Lung (tissue), 9 donors: ENCODE measurements at regions not wholly inside any gene's neighbourhood (a gene's known extent, or its start where the extent isn't known, plus 50 kb on each side); places are given as distances from the start of the nearest gene placed in this dataset.
"Not testable (repeated sequence)": the region's sequence is repeated elsewhere in the genome, so short reads cannot be mapped to it uniquely, and the experiment has no call there.

Source experiments
- ATAC-seq: fragments of 200-7000 bp; cut with Tn5 transposase; one replicate; pipeline ENCODE4 v1.9.1; 2020; ENCODE audit warnings: moderate number of reproducible peaks; ENCODE audit not compliant: insufficient read depth, low FRiP score
- DNase-seq, 3 donors: peaks; one replicate each; pipeline ENCODE4 v3.0.0-alpha.2; 2013 to 2017
- H3K27ac ChIP-seq, 2 donors: one replicate each; pipeline ENCODE4 v1.5.1; 2013; ENCODE audit warnings: mild to moderate bottlenecking in 2 of 2, moderate library complexity in 2 of 2, control low read depth in 1 of 2, inconsistent platforms in 1 of 2, low read depth in 1 of 2, low read length in 1 of 2
- H3K27me3 ChIP-seq, 3 donors: one replicate each; pipeline ENCODE4 v1.5.1; 2013; ENCODE audit warnings: low read length in 2 of 3; ENCODE audit not compliant: control insufficient read depth in 3 of 3, insufficient read depth in 3 of 3
- H3K36me3 ChIP-seq, 4 donors: one replicate each; pipeline ENCODE4 v1.5.1; 2013; ENCODE audit warnings: low read length in 4 of 4, mild to moderate bottlenecking in 1 of 4, moderate library complexity in 1 of 4; ENCODE audit not compliant: control insufficient read depth in 4 of 4, insufficient read depth in 4 of 4
- H3K4me1 ChIP-seq, 5 donors: one replicate each; pipeline ENCODE4 v1.5.1; 2013; ENCODE audit warnings: low read length in 5 of 5, mild to moderate bottlenecking in 2 of 5, moderate library complexity in 1 of 5; ENCODE audit not compliant: control insufficient read depth in 5 of 5, insufficient read depth in 5 of 5
- H3K4me3 ChIP-seq: one replicate; pipeline ENCODE4 v1.5.1; 2013; ENCODE audit warnings: mild to moderate bottlenecking, control low read depth, moderate library complexity
- H3K9ac ChIP-seq, 2 donors: one replicate each; pipeline ENCODE4 v1.5.1; 2013; ENCODE audit warnings: low read length in 2 of 2, control low read depth in 1 of 2; ENCODE audit not compliant: insufficient read depth in 1 of 2
- H3K9me3 ChIP-seq, 4 donors: one replicate each; pipeline ENCODE4 v1.5.1; 2013; ENCODE audit warnings: low read length in 3 of 4, mild to moderate bottlenecking in 1 of 4, moderate library complexity in 1 of 4; ENCODE audit not compliant: control insufficient read depth in 4 of 4, insufficient read depth in 3 of 4
- WGBS, 2 donors: extraction: QIAGEN DNeasy Blood & Tissue Kit; methylation state at CpG; one replicate each; pipeline ENCODE4 v1.1.7; 2013; 5-methylcytosine and 5-hydroxymethylcytosine counted together
- donor health status: Bipolar disorder and iron deficiency.
- donor health status: healthy.
- donor health status: DM: yes; HTN: yes; CAD: no.

- not testable (repeated sequence) for H3K36me3 ChIP-seq, DNase-seq, H3K4me1 ChIP-seq, H3K27me3 ChIP-seq, ATAC-seq, H3K27ac ChIP-seq, H3K9me3 ChIP-seq, H3K4me3 ChIP-seq, H3K9ac ChIP-seq
- WGBS, 2 donors: no CpG with 5 or more reads among the region's 5 CpGs
Observed at GRCh38 chr16:18263046-18263445, 73.5 kb downstream of the NPIPA8 start.

- H3K36me3 ChIP-seq, ATAC-seq: not testable (repeated sequence)
Observed at GRCh38 chr16:18261848-18262247, 74.7 kb downstream of the NPIPA8 start.

GRCh38 chr16:18259496-18260176 is 76.9 kb downstream of the NPIPA8 start:
- H3K27ac ChIP-seq, H3K9ac ChIP-seq, ATAC-seq, H3K9me3 ChIP-seq, DNase-seq, H3K4me1 ChIP-seq, H3K4me3 ChIP-seq, H3K36me3 ChIP-seq, H3K27me3 ChIP-seq: not testable (repeated sequence)
- 0 to 12% methylated on average over 2 to 3 of the region's 10 CpGs for WGBS, 2 donors

More at GRCh38 chr16:18261848-18262247, 74.7 kb downstream of the NPIPA8 start:
- not testable (repeated sequence) for H3K27me3 ChIP-seq, DNase-seq, H3K4me1 ChIP-seq, H3K27ac ChIP-seq, H3K9me3 ChIP-seq, H3K4me3 ChIP-seq, H3K9ac ChIP-seq
- 65 to 80% methylated on average over 2 of the region's 2 CpGs for WGBS, 2 donors

- H3K27ac ChIP-seq, H3K4me1 ChIP-seq, H3K4me3 ChIP-seq, H3K27me3 ChIP-seq, ATAC-seq, H3K9me3 ChIP-seq, DNase-seq, H3K36me3 ChIP-seq, H3K9ac ChIP-seq: not testable (repeated sequence)
- 100% methylated on average over 1 of the region's 5 CpGs; no CpG with 5 or more reads in 1 of the 2 donors for WGBS, 2 donors
Observed at GRCh38 chr16:18252943-18253342, 83.6 kb downstream of the NPIPA8 start.

- DNase-seq: not testable (repeated sequence)
Observed at GRCh38 chr16:18230505-18230904, 106.0 kb downstream of the NPIPA8 start.

GRCh38 chr16:18222054-18223009 is 114.2 kb downstream of the NPIPA8 start:
- ATAC-seq, H3K9me3 ChIP-seq, H3K9ac ChIP-seq, H3K4me1 ChIP-seq, H3K27ac ChIP-seq, H3K27me3 ChIP-seq, H3K36me3 ChIP-seq, H3K4me3 ChIP-seq, DNase-seq: not testable (repeated sequence)
- 67 to 71% methylated on average over 10 to 11 of the region's 24 CpGs for WGBS, 2 donors

More at GRCh38 chr16:18230505-18230904, 106.0 kb downstream of the NPIPA8 start:
- not testable (repeated sequence) for H3K27ac ChIP-seq, H3K36me3 ChIP-seq, H3K9me3 ChIP-seq, H3K9ac ChIP-seq, H3K4me3 ChIP-seq, H3K27me3 ChIP-seq, ATAC-seq, H3K4me1 ChIP-seq
- 23 to 43% methylated on average over 7 to 9 of the region's 13 CpGs for WGBS, 2 donors

GRCh38 chr16:18217741-18218140 is 118.8 kb downstream of the NPIPA8 start:
- H3K4me1 ChIP-seq, H3K4me3 ChIP-seq, ATAC-seq, H3K9ac ChIP-seq, DNase-seq, H3K9me3 ChIP-seq, H3K36me3 ChIP-seq, H3K27me3 ChIP-seq, H3K27ac ChIP-seq: not testable (repeated sequence)
- WGBS, 2 donors: 37 to 38% methylated on average over 4 to 7 of the region's 9 CpGs

- DNase-seq, H3K9ac ChIP-seq, H3K9me3 ChIP-seq, H3K4me1 ChIP-seq, H3K27ac ChIP-seq, H3K4me3 ChIP-seq, H3K36me3 ChIP-seq, ATAC-seq, H3K27me3 ChIP-seq: not testable (repeated sequence)
- WGBS, 2 donors: 26 to 27% methylated on average over 7 to 8 of the region's 9 CpGs
Observed at GRCh38 chr16:18216814-18217213, 119.7 kb downstream of the NPIPA8 start.
